ENCODE measurements at regions not wholly inside any gene's neighbourhood (a gene's known extent, or its start where the extent isn't known, plus 50 kb on each side); places are given as distances from the start of the nearest gene placed in this dataset.

GRCh38 chr5:15420201-15420600 is 79.8 kb upstream of the FBXL7 start:
- Histone ChIP-seq H4K20me1 (ENCODE audit: insufficient read depth, low read length) (no peaks in the 10 kb centered on the region), H3K27ac (ENCODE audit: low read length) (no peak overlapping the region), H3K9ac (ENCODE audit: low read length) (no peak overlapping the region), H3K9me3 (ENCODE audit: insufficient read depth, low read length) (no peaks in the 10 kb centered on the region), H2AFZ (ENCODE audit: low read depth, low read length) (no peak overlapping the region), H3K4me1 (ENCODE audit: low read length) (no peaks in the 10 kb centered on the region), H3K4me2 (ENCODE audit: low read length) (no peak overlapping the region), H3K36me3 (replicated peaks; ENCODE audit: low read depth, low read length) (no peaks in the 10 kb centered on the region), H3K4me3 (ENCODE audit: low read length) (no peak overlapping the region), H3K79me2 (ENCODE audit: low read length) (no peaks in the 10 kb centered on the region), H3K27me3 (ENCODE audit: low read depth, low read length) (no peaks in the 10 kb centered on the region)
- TF ChIP-seq CTCF (IDR thresholded peaks at IDR 0.05; ENCODE audit: low read depth, low read length), result no peak
- TF ChIP-seq EZH2phosphoT487 (IDR thresholded peaks at IDR 0.05; ENCODE audit: low read depth), result no peak

GRCh38 chr5:15417156-15417555 is 82.8 kb upstream of the FBXL7 start:
- Histone ChIP-seq H3K79me2 (ENCODE audit: low read length) (no peaks in the 10 kb centered on the region), H3K9me3 (ENCODE audit: insufficient read depth, low read length) (no peaks in the 10 kb centered on the region), H3K27ac (ENCODE audit: low read length) (no peak overlapping the region), H3K36me3 (replicated peaks; ENCODE audit: low read depth, low read length) (no peaks in the 10 kb centered on the region), H3K27me3 (ENCODE audit: low read depth, low read length) (no peaks in the 10 kb centered on the region), H2AFZ (ENCODE audit: low read depth, low read length) (no peak overlapping the region), H3K9ac (ENCODE audit: low read length) (no peak overlapping the region), H4K20me1 (ENCODE audit: insufficient read depth, low read length) (no peaks in the 10 kb centered on the region), H3K4me2 (ENCODE audit: low read length) (no peak overlapping the region), H3K4me1 (ENCODE audit: low read length) (no peaks in the 10 kb centered on the region), H3K4me3 (ENCODE audit: low read length) (no peak overlapping the region)
- TF ChIP-seq CTCF (IDR thresholded peaks at IDR 0.05; ENCODE audit: low read depth, low read length), result no peak
- TF ChIP-seq EZH2phosphoT487 (IDR thresholded peaks at IDR 0.05; ENCODE audit: low read depth), result no peak

GRCh38 chr5:15406478-15406877 is 93.5 kb upstream of the FBXL7 start:
- Histone ChIP-seq H3K27ac (ENCODE audit: low read length) (no peak overlapping the region), H3K27me3 (ENCODE audit: low read depth, low read length) (no peaks in the 10 kb centered on the region), H3K4me1 (ENCODE audit: low read length) (no peaks in the 10 kb centered on the region), H3K4me2 (ENCODE audit: low read length) (no peak overlapping the region), H4K20me1 (ENCODE audit: insufficient read depth, low read length) (no peaks in the 10 kb centered on the region), H3K9ac (ENCODE audit: low read length) (no peak overlapping the region), H3K79me2 (ENCODE audit: low read length) (no peaks in the 10 kb centered on the region), H3K36me3 (replicated peaks; ENCODE audit: low read depth, low read length) (no peaks in the 10 kb centered on the region), H2AFZ (ENCODE audit: low read depth, low read length) (no peak overlapping the region), H3K9me3 (ENCODE audit: insufficient read depth, low read length) (no peaks in the 10 kb centered on the region), H3K4me3 (ENCODE audit: low read length) (no peak overlapping the region)
- TF ChIP-seq EZH2phosphoT487 (IDR thresholded peaks at IDR 0.05; ENCODE audit: low read depth), result no peak
- TF ChIP-seq CTCF (IDR thresholded peaks at IDR 0.05; ENCODE audit: low read depth, low read length), result no peak

GRCh38 chr5:15393146-15393545 is 106.8 kb upstream of the FBXL7 start:
- H2AFZ ChIP-seq (ENCODE audit: low read depth, low read length), result no peak overlapping the region
- H3K27ac ChIP-seq (ENCODE audit: low read length), result no peak overlapping the region
- H3K79me2 ChIP-seq (ENCODE audit: low read length), result no peaks in the 10 kb centered on the region
- H4K20me1 ChIP-seq (ENCODE audit: insufficient read depth, low read length), result no peaks in the 10 kb centered on the region
- no peak overlapping the region for H3K4me2 ChIP-seq (ENCODE audit: low read length)
- no peak overlapping the region for H3K4me3 ChIP-seq (ENCODE audit: low read length)
- H3K27me3 ChIP-seq (ENCODE audit: low read depth, low read length), result no peaks in the 10 kb centered on the region
- no peaks in the 10 kb centered on the region for H3K9me3 ChIP-seq (ENCODE audit: insufficient read depth, low read length)
- TF ChIP-seq EZH2phosphoT487 (IDR thresholded peaks at IDR 0.05; ENCODE audit: low read depth) (no peak), CTCF (IDR thresholded peaks at IDR 0.05; ENCODE audit: low read depth, low read length) (no peak)
- no peak overlapping the region for H3K9ac ChIP-seq (ENCODE audit: low read length)
- H3K4me1 ChIP-seq (ENCODE audit: low read length), result no peaks in the 10 kb centered on the region
- no peaks in the 10 kb centered on the region for H3K36me3 ChIP-seq (replicated peaks; ENCODE audit: low read depth, low read length)

Data from OCI-LY3 (cell line).